ENCODE measurements at regions not wholly inside any gene's neighbourhood (a gene's known extent, or its start where the extent isn't known, plus 50 kb on each side); places are given as distances from the start of the nearest gene placed in this dataset.

DNA sequence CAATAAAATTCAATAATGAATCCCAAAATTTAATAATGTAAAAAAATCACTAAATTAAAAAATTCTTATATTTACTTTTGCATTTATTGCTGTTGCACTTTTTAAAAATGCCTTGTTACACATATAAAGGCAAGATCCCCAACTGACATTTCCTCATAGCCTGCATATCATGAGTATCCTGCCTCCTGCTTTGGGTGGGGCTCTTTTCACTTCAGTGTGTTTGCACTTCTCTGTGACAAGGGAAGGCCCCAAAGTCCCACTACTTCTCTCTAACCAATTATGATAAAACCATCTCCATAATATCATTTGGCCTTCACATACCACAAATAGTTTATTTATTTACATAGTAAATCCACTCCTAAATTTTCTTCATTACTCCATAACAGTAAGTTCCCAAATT, 446.1 kb upstream of the MARCKS start:
- DNase-seq (ENCODE audit: low spot score): no peak

- DNase-seq (ENCODE audit: low spot score): no peak
Observed at GRCh38 chr6:113412589-113413357, 444.4 kb upstream of the MARCKS start.

DNA sequence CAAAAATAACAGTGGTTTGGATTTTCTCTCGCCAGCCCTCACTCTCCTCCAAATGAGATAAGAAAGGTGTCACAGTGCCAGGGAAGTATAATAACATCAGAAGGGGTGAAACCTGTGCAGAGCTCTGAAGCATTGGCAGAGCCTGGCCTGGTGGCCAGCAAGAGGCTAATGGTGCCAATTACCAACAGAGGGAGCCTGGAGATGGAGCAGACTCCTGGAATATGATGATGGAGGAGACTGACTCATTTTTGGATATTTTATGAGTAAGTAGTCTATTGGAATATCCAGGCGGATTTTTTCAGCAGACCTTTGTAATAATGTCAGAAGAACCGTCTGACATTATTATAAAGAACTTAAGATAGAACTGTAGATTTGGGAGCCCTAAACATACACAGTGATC, 442.6 kb upstream of the MARCKS start:
- peak; percentile 11 for DNase-seq (ENCODE audit: low spot score)

- no peak for DNase-seq (ENCODE audit: low spot score)
Observed at GRCh38 chr6:113416170-113416569, 441.0 kb upstream of the MARCKS start.

- no peak for DNase-seq (ENCODE audit: low spot score)
Observed at GRCh38 chr6:113420290-113420689, 436.9 kb upstream of the MARCKS start.

GRCh38 chr6:113421997-113422396, 435.1 kb upstream of the MARCKS start:
- DNase-seq (ENCODE audit: low spot score): no peak

GRCh38 chr6:113423956-113424355, 433.2 kb upstream of the MARCKS start:
- no peak for DNase-seq (ENCODE audit: low spot score)

DNA sequence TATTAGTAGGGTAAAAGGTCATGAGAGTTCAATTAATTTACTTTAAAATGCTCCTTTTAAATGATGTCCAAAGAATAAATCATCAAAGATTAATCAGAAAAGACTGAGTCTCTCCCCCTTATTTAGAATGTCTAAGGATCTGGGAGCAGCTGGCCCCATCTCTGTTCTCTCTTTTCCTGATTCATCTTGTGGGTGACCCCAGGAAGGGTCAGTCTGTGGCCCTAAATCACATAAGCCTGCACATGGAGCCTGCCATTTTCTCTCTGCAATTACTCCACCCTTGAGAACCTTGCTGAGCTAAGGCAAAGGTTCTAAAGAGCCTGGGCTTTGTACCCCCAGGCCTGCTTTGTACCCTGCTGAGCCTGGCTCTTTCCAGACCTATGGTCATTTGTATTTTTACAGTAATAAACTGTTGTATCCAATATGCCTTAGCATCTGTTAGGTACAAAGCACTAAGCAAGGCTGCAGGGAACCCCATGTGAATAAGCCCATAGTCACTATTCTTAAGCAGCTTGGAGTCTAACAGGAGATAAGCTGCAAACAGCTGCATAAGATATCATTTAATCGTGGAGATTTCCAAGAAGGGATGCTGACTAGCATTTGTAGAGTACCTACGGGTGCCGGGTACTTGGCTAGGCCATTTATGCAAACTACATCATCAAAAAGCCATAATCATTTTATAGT, 431.0 kb upstream of the MARCKS start:
- no peak for DNase-seq (ENCODE audit: low spot score)

DNA sequence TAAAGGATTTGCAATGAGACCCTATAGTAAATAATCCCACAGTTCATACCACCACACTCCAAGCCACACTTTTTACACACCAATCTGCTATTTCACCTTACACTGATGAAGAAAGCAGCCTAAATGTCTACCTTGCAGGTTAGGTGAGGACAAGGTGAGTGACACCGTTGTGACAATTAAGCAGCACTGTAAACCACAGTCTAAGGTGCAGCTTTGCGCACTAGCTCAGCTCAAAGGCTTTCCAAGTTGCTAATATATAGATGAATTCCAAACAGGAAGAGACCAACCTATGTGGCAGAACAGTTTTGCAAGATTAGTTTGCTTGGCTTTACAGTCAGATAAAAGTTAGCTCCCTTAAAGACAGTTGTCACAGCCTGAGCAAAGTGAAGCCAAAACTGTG, 429.5 kb upstream of the MARCKS start:
- DNase-seq (ENCODE audit: low spot score): no peak

DNA sequence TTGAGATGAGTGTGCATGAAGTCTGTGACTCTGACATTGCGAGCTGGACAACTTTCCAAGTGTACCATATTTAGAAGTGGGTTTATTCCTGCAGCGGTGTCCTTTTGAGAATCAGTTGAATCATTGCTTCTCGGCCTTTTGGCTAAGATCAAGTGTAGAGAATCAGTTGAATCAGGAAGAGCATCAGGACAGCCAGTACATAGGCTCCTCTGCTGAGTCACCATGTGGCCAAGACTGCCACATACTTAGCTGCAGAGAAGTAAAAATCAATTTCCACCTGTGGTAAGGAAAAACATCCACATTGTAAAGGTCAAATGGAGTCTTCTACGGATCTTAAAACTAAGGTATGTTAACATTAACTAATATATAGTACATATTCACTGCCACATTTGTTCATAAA, 428.4 kb upstream of the MARCKS start:
- no peak for DNase-seq (ENCODE audit: low spot score)

GRCh38 chr6:113432521-113433334, 424.4 kb upstream of the MARCKS start:
- no peak for DNase-seq (ENCODE audit: low spot score)

DNA sequence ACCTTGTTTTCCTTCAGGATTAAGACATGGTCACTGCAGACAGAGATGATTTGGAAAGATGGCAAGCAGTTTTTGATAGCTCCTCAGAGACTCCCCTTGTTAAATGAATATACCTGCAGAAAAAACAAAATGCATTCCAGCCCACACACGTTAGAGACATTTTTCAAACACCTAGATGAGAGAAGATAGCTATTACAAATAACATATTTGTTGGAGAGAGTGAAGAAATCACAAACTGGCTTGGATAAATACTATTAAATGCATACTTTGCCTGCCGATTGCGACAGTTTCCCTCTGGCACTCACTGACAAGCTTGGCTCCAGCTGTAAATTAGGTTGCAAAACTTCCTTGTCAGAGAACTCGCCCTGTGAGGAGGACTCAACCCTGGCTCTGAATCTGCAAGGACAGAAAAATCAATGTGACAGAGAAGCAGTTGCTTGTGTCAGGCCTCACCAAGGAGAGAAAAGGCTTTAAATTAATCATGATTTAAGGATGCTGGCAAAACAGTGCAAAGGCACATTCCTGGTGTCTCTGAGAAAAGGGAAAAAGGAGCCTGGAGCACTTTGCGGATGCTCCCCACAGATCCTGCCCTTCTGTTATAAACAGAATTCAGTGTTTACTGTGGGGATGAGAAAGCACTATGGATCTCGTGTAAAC, 423.7 kb upstream of the MARCKS start:
- no peak for DNase-seq (ENCODE audit: low spot score)

GRCh38 chr6:113434641-113435040, 422.5 kb upstream of the MARCKS start:
- no peak for DNase-seq (ENCODE audit: low spot score)

DNA sequence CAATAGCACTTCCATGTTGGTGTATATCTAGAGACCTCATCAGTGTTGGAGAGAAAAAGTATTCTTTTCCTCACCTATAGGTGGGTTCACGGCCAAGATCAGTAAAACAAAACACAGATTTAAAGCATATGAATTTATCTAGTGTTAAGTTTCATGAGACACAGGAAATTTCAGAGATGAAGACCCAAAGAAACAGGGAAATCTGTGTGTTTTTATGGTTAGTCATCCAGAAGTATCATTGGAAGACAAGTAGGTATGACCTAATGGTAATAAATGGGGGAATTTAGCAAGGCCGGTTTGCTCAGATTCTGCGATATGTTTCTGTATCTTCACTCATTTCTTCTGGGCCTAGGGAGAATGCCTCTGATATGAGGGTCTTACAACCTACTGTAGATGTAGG, 419.6 kb upstream of the MARCKS start:
- DNase-seq (ENCODE audit: low spot score): no peak

DNA sequence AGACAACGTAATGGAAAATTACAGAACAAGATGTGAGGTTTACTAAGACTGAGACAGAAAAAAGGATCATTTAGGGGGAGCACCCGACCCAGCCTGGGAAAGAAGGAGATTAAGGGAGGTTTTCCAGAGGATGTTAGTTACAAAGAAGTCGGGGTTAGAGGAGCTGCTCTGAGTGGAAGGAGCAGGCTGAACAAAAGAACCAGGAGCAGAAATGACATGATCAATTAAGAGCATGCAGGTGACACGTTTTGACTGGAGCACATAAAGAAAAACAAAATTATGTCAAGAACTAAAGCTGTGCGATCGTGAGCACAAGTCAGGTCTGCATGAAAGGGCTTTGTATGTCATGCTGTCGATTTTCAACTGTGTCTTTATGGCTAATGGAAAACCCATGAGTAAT, 417.3 kb upstream of the MARCKS start:
- DNase-seq (ENCODE audit: low spot score): no peak

GRCh38 chr6:113442040-113442439, 415.1 kb upstream of the MARCKS start:
- DNase-seq (ENCODE audit: low spot score): no peak

DNA sequence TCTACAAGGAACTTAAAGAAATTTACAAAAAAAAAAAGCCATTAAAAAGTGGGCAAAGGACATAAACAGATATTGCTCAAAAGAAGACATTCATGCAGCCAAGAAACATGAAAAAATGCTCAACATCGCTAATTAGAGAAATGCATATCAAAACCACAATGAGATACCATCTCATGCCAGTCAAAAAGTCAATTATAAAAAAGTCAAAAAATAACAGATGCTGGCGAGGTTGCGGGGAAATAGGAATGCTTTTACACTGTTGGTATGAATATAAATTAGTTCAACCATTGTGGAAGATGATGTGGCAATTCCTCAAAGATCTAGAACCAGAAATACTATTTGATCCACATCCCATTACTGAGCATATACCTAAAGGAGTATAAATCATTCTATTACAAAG, 411.9 kb upstream of the MARCKS start:
- no peak for DNase-seq (ENCODE audit: low spot score)

DNA sequence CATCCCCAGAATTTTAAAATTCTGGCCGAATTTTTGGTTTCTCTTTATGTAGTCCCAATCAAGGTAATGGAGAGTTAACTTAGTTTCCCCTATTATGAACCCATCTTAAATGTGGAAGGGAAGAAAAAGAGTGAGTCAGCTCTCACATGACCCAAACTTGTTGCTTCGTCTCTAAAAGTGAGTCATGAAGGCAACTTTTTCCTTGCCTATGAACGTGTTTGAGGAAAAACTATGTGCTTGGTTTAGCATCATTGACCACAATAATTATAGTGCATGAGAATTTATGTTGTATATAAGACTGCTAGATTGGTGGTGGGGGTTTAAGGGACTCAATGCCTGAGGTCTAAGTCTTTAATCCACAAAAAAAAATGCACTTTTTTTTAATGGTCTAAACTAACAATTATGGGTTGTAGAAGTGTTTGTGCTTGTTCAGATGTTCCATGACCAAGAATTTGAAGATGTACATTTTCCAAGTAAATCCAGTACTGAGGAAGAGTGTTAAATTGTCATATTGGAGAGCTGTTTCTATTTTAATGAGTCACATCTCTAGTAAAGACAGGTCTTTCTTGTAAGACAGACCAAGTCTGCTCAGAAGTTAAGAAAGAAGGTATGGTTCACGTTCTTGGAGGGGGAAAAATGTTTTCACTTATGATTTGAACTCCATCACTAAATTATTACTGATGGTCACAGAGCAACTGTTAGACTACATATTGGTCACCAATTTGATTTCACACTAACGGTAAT, 409.9 kb upstream of the MARCKS start:
- DNase-seq (ENCODE audit: low spot score): peak; percentile 29

DNA sequence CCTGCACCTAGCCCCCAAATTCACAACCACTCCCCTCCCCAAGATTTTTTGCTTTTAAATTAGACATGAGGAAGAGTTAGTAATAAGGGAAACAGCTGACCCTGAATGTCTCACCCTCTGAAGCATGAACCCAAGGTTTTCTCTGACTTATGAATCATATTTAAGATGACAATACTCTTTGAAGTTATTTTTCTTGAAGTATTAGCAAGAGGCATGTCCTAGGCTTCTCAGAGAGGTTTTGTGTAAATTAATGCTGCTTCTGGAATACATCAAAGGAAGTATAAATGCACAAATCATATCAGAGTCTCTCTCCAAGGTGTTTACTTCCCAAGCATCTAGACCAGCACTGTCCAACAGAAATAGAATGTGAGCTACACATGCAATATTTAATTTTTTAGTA, 408.1 kb upstream of the MARCKS start:
- DNase-seq (ENCODE audit: low spot score): no peak

- peak; percentile 12 for DNase-seq (ENCODE audit: low spot score)
Observed at GRCh38 chr6:113450061-113450465, 407.1 kb upstream of the MARCKS start.

DNA sequence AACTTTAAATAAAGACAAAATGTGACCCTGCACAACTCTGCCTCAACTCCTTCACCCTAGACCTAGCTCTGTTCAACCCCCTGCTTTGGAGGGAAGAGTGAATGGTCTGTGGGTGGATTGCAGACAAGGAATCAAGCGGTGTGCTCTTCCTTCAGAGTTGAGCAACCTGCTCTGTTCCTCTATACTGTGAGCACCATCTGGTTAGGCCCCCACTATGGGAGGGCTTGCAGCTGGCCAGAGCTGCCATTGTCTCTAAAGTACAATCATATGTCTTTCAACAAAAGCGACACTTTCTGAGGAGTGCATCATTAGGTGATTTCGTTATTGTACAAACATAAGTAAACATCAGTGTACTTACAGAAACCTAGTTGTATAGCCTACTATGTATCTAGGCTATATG, 406.1 kb upstream of the MARCKS start:
- DNase-seq (ENCODE audit: low spot score): no peak

GRCh38 chr6:113457198-113457597, 399.9 kb upstream of the MARCKS start:
- peak; percentile 21 for DNase-seq (ENCODE audit: low spot score)
